ENCODE measurements at regions not wholly inside any gene's neighbourhood (a gene's known extent, or its start where the extent isn't known, plus 50 kb on each side); places are given as distances from the start of the nearest gene placed in this dataset.

DNA sequence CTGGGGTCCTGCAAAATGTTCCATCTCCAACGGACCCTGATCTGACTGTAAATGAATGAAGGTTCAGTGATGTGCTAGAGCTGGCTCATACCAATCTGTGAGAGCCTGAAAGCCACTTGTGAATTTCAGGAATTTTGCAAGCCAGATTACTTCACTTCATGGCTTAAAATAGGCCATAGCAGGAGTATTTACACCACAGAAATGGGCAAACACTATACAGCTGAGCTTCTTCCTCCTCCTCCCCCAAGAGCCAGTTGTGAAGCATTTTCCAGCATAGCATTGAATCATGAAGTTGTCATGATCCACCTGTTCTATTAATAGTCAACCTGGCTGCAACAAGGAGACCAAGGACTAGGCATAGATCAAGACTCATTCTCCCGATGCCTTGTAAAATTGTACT, 141.3 kb upstream of the RASSF8 start:
- TF ChIP-seq CTCF (conservative IDR thresholded peaks at IDR 0.05; ENCODE audit: low read length) = no peak
- no peak for TF ChIP-seq EZH2phosphoT487 (IDR thresholded peaks at IDR 0.05; ENCODE audit: borderline replicate concordance)

Measured in Loucy (cell line).